GM10266 (cell line): ENCODE measurements at regions not wholly inside any gene's neighbourhood (a gene's known extent, or its start where the extent isn't known, plus 50 kb on each side); places are given as distances from the start of the nearest gene placed in this dataset.

Experiments
- DNase-seq: peaks from one replicate; pipeline ENCODE4 v3.0.0; 2012; ENCODE audit errors: extremely low spot score
- TF ChIP-seq, protein P1 (sequence below): IDR thresholded peaks from 2 replicates; pipeline ENCODE4 v1.5.1; 2012; ENCODE audit warnings: mild to moderate bottlenecking, low read depth; ENCODE audit not compliant: control insufficient read depth, insufficient read depth; ENCODE audit errors: missing control alignments

DNA sequence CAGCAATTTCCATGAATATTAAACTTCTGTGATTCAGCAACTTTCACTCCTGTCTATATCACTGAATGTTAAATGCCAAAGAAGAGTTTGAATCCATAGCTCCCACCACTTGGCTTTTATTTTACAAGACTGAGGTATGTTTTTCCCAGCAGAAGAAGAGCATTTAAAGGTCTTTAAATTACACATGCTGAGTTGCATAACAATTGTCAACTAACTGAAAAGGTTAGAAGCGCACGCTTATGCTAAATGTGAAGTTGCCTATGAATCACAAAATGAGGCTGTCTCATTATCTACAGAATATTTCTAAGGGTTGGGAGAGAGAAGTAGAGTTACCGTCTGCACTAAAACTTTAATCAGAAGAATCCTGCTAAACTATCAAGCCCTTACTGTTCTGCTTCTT, 1086.3 kb downstream of the FAM181B start:
- DNase-seq: no peak
- TF ChIP-seq, protein P1, sequence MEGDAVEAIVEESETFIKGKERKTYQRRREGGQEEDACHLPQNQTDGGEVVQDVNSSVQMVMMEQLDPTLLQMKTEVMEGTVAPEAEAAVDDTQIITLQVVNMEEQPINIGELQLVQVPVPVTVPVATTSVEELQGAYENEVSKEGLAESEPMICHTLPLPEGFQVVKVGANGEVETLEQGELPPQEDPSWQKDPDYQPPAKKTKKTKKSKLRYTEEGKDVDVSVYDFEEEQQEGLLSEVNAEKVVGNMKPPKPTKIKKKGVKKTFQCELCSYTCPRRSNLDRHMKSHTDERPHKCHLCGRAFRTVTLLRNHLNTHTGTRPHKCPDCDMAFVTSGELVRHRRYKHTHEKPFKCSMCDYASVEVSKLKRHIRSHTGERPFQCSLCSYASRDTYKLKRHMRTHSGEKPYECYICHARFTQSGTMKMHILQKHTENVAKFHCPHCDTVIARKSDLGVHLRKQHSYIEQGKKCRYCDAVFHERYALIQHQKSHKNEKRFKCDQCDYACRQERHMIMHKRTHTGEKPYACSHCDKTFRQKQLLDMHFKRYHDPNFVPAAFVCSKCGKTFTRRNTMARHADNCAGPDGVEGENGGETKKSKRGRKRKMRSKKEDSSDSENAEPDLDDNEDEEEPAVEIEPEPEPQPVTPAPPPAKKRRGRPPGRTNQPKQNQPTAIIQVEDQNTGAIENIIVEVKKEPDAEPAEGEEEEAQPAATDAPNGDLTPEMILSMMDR: no peak

DNA sequence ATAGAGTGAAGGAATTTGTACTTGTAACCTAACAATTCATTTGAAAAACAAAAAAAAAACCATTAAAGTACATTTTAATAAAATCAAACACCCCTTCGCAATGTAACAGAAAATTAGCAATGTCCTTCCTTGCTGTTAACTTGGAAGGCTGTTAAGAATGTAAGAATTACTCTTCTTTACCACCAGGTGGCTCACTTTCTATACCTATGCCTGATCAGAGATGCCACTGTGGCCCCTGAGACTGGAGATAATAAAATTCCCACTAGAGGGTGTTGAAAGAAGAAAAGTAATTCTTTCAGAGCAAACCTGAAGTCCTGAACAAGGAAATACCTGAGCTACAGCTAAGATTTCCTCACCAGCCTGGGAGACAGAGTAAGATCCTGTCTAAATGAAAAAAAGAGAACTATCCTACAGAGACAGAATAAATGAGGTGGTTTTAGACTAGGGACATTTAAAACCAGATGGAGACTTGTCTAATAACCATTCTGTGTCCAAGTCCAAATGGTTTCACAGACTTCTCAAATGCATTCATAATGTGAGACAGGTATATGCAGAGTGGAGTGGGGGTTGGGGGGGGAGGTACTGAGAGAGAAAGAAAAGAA, 1089.3 kb downstream of the FAM181B start:
- peak; percentile 32 for DNase-seq
- TF ChIP-seq, protein P1: peak; percentile 59

DNA sequence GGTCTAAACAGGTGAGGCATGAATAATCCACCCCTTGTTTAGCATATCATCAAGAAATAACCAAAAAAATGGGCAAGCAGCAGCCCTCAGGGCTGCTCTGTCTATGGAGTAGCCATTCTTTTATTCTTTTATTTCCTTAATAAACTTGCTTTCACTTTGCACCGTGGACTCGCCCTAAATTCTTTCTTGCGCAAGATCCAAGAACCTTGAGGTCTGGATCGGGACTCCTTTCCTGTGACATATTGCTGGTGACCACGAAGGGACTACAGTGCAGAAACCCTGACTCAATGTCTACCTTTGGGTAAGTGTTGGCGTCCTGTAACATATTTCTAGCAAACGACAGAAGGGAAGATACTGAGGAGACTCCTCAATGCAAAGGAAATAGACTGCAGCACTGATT, 1099.2 kb downstream of the FAM181B start:
- TF ChIP-seq, protein P1: no peak

DNA sequence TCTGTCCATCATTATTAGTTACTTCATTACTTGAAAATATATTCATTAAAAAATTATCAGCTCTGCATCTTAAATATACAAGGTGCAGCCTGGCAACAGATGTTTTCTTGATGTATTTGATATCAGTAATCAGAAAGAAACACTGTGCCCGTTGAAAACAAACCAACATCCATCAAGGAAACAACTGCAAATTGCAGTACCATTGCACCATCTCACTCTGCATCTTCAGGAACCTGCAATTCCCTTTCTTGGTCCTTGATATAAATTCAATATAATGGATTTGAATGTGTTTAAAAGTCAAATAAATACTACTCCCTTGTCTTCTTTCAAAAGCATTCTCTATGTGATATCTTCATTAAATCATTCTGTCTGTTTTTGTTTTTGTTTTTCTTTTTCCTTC, 1131.2 kb downstream of the FAM181B start:
- no peak for DNase-seq
- TF ChIP-seq, protein P1: no peak

More for the DNA sequence above, 1099.2 kb downstream of the FAM181B start:
- DNase-seq: no peak

DNA sequence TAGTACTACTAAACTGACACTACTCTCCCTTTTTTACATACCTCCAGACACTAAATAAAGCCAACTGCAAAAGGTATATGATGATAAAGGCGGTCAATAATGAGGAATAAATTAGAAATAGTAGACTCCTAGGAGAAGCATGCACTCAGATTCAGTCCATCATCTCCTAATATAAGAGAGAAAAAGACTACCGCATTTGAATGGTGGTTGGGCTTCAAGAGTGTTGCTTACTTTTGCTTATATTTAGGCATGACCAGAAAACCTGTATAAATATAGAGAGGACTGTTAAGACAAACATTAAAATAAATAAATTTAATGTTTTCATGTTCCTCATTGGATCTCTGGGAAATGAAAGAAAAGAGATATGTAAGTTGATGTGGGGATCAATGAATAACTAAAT, 1137.0 kb downstream of the FAM181B start:
- DNase-seq: no peak
- TF ChIP-seq, protein P1: no peak

DNA sequence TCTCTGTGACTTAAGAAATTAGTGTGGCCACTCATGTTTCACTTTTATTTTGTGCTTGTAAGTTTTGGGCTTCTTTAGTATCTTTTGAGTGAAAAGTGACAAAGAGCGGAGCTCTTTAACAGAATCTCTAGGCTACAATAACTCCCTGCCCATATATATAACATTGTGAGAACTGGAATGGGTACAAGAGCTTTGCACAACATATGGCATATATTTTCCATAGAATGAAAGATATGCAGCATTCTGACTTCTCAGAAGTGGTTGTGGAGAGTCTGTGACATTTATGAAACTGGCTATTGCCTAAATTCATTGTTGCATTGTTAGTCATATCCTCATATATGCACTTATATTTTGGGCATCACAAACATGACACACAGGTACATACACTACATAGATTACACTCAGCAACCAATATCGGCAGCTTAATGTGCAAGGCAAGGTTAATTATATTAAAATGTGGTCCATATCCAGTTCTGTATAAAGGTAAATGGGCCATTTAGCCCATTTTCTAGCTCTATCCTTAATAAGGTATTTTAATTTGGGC, 1148.2 kb downstream of the FAM181B start:
- TF ChIP-seq, protein P1: no peak
- DNase-seq: no peak

DNA sequence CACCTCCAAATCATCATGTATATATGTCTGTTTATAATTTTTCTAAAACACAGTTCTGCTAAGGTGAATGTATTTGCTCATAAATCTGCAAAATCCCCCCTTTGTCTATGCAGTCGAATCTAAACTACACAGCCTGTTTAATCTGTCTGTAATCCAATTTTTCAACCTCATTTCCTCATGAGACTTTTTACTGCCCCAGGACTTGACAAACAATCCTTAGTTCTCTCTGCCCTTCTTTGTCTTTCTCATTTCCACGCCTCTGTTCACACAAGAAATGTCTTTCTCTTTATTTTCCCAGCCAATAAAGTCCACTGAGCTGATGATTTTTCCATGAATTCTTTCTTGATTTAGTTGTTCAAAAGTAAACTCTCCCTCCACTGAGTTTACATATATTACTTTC, 1154.3 kb downstream of the FAM181B start:
- TF ChIP-seq, protein P1: no peak
- DNase-seq: no peak
